ENCODE measurements at regions not wholly inside any gene's neighbourhood (a gene's known extent, or its start where the extent isn't known, plus 50 kb on each side); places are given as distances from the start of the nearest gene placed in this dataset.

DNA sequence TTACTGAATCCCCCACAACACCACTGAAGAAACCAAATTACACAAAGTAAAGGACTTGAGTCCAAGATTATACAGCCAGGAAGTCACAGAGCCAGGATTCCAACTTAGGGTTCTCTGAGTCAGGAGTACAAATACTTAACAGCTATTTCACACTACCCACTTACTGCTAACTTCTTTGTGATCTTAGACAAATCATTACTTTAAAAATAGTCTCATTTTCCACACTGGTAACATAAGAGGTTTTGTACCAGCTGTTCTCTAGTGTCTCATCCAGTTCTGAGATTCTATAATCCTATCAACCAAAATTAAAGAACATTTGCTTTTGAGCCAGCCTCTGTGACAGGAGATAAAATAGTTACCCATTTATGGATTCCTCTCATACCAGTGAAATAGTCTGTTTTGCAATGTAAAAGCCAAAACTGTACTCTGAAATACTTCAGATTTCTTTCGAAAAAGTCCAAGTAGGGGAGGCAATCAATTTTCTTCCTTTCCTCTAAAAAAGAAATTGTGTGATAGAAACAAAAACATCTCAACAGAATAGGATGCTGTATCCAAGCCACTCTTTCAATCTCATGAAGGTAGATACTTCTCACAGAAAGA, 157.6 kb downstream of the LRATD1 start:
- TF ChIP-seq, protein P1, sequence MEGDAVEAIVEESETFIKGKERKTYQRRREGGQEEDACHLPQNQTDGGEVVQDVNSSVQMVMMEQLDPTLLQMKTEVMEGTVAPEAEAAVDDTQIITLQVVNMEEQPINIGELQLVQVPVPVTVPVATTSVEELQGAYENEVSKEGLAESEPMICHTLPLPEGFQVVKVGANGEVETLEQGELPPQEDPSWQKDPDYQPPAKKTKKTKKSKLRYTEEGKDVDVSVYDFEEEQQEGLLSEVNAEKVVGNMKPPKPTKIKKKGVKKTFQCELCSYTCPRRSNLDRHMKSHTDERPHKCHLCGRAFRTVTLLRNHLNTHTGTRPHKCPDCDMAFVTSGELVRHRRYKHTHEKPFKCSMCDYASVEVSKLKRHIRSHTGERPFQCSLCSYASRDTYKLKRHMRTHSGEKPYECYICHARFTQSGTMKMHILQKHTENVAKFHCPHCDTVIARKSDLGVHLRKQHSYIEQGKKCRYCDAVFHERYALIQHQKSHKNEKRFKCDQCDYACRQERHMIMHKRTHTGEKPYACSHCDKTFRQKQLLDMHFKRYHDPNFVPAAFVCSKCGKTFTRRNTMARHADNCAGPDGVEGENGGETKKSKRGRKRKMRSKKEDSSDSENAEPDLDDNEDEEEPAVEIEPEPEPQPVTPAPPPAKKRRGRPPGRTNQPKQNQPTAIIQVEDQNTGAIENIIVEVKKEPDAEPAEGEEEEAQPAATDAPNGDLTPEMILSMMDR (IDR thresholded peaks at IDR 0.05; ENCODE audit: low read depth, low read length, poor library complexity, severe bottlenecking), result no peak
- no peak for TF ChIP-seq EZH2phosphoT487 (IDR thresholded peaks at IDR 0.05; ENCODE audit: borderline replicate concordance, low read length)

All from DOHH2 (cell line).